ENCODE measurements at regions not wholly inside any gene's neighbourhood (a gene's known extent, or its start where the extent isn't known, plus 50 kb on each side); places are given as distances from the start of the nearest gene placed in this dataset.
A peak's percentile ranks its signal among the peaks of the same experiment; 100 is the strongest.

DNA sequence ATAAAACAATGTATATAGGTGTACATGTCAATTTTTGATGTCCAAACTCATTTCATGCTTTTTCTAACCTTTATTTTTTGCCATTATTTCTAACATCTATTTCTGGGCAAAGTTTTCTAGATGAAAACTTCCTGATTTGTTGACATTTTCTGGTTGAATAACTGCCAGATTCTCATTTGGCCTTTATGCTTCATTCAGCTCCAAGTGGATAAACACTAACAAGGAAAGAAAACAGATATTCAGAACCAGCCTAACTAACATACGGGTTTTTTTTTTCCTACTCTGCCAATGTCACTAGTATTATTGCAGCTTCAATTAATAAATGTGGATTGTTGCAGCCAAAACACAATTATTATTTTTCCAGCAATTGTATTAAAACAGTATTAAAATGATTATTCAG is 50.9 kb upstream of the RAP1GDS1 start:
- Histone ChIP-seq H3K27ac (ENCODE audit: low read depth in 1 of 2, low read length in 1 of 2) (no peak overlapping the region), H3K27me3 (ENCODE audit: control insufficient read depth in 2 of 2, insufficient read depth in 1 of 2, low read length in 1 of 2) (no peaks in the 10 kb centered on the region), H3K36me3 (ENCODE audit: control insufficient read depth in 2 of 2, insufficient read depth in 2 of 2, low read length in 1 of 2) (no peaks in the 10 kb centered on the region), H3K4me3 (ENCODE audit: low read length in 2 of 2) (no peak overlapping the region), H3K4me1 (ENCODE audit: control insufficient read depth in 2 of 2, insufficient read depth in 2 of 2, low read length in 2 of 2) (no peaks in the 10 kb centered on the region), H3K9me3 (ENCODE audit: control insufficient read depth in 2 of 2, insufficient read depth in 1 of 2, low read length in 1 of 2) (no peaks in the 10 kb centered on the region)
- 99% methylated on average over 1 of the region's 1 CpG for WGBS
- DNase-seq (ENCODE audit: low read depth in 6 of 9, low spot score in 9 of 9) = no peak

DNA sequence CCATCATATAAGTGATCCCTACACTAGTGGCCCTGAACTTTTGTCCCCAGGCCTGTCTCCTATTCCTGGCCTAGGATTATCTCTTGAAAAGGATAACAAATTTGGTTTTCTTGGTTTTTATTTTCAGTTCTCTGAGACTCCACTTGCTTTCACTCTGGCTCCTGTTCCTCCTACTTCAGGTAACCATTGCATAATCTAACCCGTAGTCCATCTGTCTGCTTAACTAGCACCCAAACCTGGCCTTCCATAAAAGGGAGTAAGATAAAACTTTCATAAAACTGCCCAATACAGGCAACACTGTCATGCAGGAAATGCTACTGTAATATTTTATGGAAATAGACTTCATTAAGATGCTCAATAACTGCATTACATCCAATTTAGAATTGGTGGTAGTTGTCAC is 52.1 kb upstream of the RAP1GDS1 start:
- H3K4me3 ChIP-seq (ENCODE audit: low read length in 2 of 2) = no peak overlapping the region
- H3K4me1 ChIP-seq (ENCODE audit: control insufficient read depth in 2 of 2, insufficient read depth in 2 of 2, low read length in 2 of 2) = no peaks in the 10 kb centered on the region
- H3K36me3 ChIP-seq (ENCODE audit: control insufficient read depth in 2 of 2, insufficient read depth in 2 of 2, low read length in 1 of 2) = no peaks in the 10 kb centered on the region
- DNase-seq (ENCODE audit: low read depth in 6 of 9, low spot score in 9 of 9) = no peak
- H3K27me3 ChIP-seq (ENCODE audit: control insufficient read depth in 2 of 2, insufficient read depth in 1 of 2, low read length in 1 of 2) = no peaks in the 10 kb centered on the region
- H3K9me3 ChIP-seq (ENCODE audit: control insufficient read depth in 2 of 2, insufficient read depth in 1 of 2, low read length in 1 of 2) = no peaks in the 10 kb centered on the region
- 98% methylated on average over 1 of the region's 1 CpG for WGBS
- H3K27ac ChIP-seq (ENCODE audit: low read depth in 1 of 2, low read length in 1 of 2) = no peak overlapping the region

DNA sequence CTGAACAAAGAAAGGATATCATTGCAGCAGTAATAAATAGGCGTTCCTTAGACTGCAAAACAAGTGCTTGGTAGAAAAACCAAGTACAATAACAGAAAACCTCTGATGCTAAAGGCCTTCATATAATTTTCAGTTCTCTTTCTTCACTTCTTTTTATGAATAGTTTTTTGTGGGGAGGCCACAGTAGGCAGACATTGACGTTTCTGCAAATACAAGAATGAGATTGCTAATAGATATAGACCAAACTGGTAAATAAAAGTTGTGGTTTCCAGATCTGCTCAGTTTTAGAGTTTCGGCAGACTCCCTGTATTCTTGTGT is 57.0 kb upstream of the RAP1GDS1 start:
- Histone ChIP-seq H3K4me3 (ENCODE audit: low read length in 2 of 2) (no peak overlapping the region), H3K4me1 (ENCODE audit: control insufficient read depth in 2 of 2, insufficient read depth in 2 of 2, low read length in 2 of 2) (peaks cover 7% of the 10 kb centered on the region in 2 donors), H3K27me3 (ENCODE audit: control insufficient read depth in 2 of 2, insufficient read depth in 1 of 2, low read length in 1 of 2) (no peaks in the 10 kb centered on the region), H3K27ac (ENCODE audit: low read depth in 1 of 2, low read length in 1 of 2) (peak overlapping the region in 1 of 2 donors; percentile 71), H3K36me3 (ENCODE audit: control insufficient read depth in 2 of 2, insufficient read depth in 2 of 2, low read length in 1 of 2) (no peaks in the 10 kb centered on the region), H3K9me3 (ENCODE audit: control insufficient read depth in 2 of 2, insufficient read depth in 1 of 2, low read length in 1 of 2) (peaks cover 0 to 7% of the 10 kb centered on the region in 2 donors)
- peak in 1 of 9 donors; percentile 19 for DNase-seq (ENCODE audit: low read depth in 6 of 9, low spot score in 9 of 9)
- 36% methylated on average over 3 of the region's 3 CpGs for WGBS

DNA sequence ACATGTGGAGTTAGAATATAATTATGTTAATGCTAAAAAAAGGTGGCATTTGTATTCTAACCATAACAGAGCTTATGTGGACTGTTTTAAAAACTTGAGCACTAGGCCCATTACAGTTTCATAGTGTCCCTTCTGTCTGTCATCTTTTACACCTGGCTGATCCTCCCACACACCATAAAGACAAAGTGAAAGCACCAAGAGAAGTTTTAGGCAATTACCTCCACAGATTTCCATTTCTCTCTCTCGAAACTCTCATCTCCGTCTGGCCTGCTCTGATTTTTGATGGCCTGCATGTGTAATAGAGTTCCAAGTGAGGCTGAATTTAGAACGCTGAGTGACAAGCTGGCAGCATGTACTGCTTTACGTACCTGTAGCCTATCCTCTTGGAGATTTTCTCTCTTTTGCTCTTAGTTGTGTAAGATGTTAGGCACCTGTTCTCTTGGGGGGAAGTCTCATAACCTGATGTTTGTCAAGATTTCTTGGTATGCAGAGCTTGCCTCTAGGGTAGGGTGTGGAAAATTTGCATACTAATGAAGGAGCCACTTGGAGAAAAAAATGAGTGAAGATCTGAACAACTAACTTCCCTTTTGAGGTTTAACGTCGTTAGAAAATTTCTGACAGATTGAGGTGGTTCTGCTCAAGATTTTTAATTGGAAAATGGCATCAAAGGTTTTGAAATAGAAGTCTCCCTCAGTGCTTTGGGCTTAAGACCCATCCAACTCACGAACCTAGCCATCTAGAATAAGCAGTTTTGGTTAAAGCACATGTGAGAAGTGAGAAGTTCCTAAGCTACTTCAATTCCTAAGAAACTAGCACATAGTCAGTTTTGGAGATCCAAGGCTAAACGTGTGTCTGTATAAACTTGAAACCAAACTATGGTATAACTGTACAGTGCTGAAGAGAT is 57.6 kb upstream of the RAP1GDS1 start:
- peak in 5 of 9 donors; percentile 6 to 47 (median 10) for DNase-seq (ENCODE audit: low read depth in 6 of 9, low spot score in 9 of 9)
- Histone ChIP-seq H3K9me3 (ENCODE audit: control insufficient read depth in 2 of 2, insufficient read depth in 1 of 2, low read length in 1 of 2) (peaks cover 0 to 7% of the 10 kb centered on the region in 2 donors), H3K27me3 (ENCODE audit: control insufficient read depth in 2 of 2, insufficient read depth in 1 of 2, low read length in 1 of 2) (no peaks in the 10 kb centered on the region), H3K27ac (ENCODE audit: low read depth in 1 of 2, low read length in 1 of 2) (peak overlapping the region; percentile 52 to 71), H3K36me3 (ENCODE audit: control insufficient read depth in 2 of 2, insufficient read depth in 2 of 2, low read length in 1 of 2) (no peaks in the 10 kb centered on the region), H3K4me1 (ENCODE audit: control insufficient read depth in 2 of 2, insufficient read depth in 2 of 2, low read length in 2 of 2) (peaks cover 7% of the 10 kb centered on the region in 2 donors), H3K4me3 (ENCODE audit: low read length in 2 of 2) (no peak overlapping the region)
- WGBS = 33% methylated on average over 8 of the region's 8 CpGs

DNA sequence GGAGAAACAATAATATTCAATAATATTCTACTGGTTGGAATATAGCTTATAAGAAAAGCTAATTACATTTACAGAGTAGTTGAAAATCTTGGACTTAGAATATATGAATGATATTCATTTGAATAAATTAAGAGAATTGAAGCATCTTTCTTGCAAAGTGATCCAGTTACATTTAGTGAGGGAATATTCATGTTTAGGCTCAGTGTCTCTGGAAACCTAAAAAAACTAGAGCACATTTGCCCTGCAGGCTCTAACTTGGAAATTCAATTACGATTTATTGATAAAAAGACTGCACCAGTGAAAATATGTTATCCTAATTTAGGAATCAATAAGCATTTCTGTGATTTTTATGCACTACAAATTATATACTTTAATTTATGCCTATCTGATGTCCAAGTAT is 58.3 kb upstream of the RAP1GDS1 start:
- H3K9me3 ChIP-seq (ENCODE audit: control insufficient read depth in 2 of 2, insufficient read depth in 1 of 2, low read length in 1 of 2) = peaks cover 0 to 7% of the 10 kb centered on the region in 2 donors
- peaks cover 7% of the 10 kb centered on the region in 2 donors for H3K4me1 ChIP-seq (ENCODE audit: control insufficient read depth in 2 of 2, insufficient read depth in 2 of 2, low read length in 2 of 2)
- DNase-seq (ENCODE audit: low read depth in 6 of 9, low spot score in 9 of 9) = no peak
- no peaks in the 10 kb centered on the region for H3K36me3 ChIP-seq (ENCODE audit: control insufficient read depth in 2 of 2, insufficient read depth in 2 of 2, low read length in 1 of 2)
- H3K4me3 ChIP-seq (ENCODE audit: low read length in 2 of 2) = no peak overlapping the region
- WGBS = 100% methylated on average over 1 of the region's 1 CpG
- no peaks in the 10 kb centered on the region for H3K27me3 ChIP-seq (ENCODE audit: control insufficient read depth in 2 of 2, insufficient read depth in 1 of 2, low read length in 1 of 2)
- no peak overlapping the region for H3K27ac ChIP-seq (ENCODE audit: low read depth in 1 of 2, low read length in 1 of 2)

DNA sequence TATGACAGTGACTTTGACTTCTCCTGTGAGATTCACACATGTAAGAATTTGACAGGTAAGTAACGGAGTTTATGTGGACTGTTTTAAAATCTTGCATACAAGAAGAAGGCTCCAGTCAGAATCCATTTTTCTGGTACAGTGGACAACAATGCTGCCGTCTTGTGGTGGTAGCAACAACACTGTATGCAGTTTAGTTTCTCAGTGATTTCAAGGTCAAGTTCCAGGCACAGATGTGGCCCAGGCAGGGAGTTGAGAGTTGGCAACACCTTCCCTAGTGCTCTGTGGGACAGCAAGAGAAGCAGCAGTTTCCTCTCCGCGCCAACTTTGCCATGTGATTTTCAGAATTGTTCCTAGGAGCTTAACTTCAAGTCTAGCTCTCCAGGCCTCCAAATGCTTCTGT is 56.0 kb upstream of the STPG2 start:
- H3K27me3 ChIP-seq (ENCODE audit: control insufficient read depth in 2 of 2, insufficient read depth in 1 of 2, low read length in 1 of 2) = no peaks in the 10 kb centered on the region
- H3K27ac ChIP-seq (ENCODE audit: low read depth in 1 of 2, low read length in 1 of 2) = no peak overlapping the region
- H3K4me1 ChIP-seq (ENCODE audit: control insufficient read depth in 2 of 2, insufficient read depth in 2 of 2, low read length in 2 of 2) = peaks cover 7% of the 10 kb centered on the region in 2 donors
- WGBS = 97% methylated on average over 4 of the region's 4 CpGs
- H3K36me3 ChIP-seq (ENCODE audit: control insufficient read depth in 2 of 2, insufficient read depth in 2 of 2, low read length in 1 of 2) = no peaks in the 10 kb centered on the region
- H3K4me3 ChIP-seq (ENCODE audit: low read length in 2 of 2) = no peak overlapping the region
- no peak for DNase-seq (ENCODE audit: low read depth in 6 of 9, low spot score in 9 of 9)
- H3K9me3 ChIP-seq (ENCODE audit: control insufficient read depth in 2 of 2, insufficient read depth in 1 of 2, low read length in 1 of 2) = peaks cover 0 to 19% of the 10 kb centered on the region in 2 donors

DNA sequence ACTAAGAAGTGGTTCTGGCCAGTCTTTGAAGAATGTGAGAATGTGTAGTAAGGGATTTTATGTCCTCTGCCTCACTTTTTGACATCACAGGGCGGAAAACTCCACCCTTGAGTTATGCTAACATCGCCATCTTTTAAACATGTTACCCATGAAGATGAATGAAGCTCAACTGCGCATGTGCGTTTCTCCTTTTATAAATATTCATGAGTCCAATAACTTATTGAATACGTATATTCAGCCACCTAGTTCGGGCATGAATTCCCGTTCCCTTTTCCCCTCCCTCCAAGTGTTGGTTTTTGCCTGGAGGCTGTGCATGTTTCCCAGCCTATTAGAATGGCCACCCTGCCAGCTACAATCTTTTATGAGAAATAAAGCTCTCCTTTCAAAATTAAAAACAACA is 51.7 kb upstream of the STPG2 start:
- H3K9me3 ChIP-seq (ENCODE audit: control insufficient read depth in 2 of 2, insufficient read depth in 1 of 2, low read length in 1 of 2) = peaks cover 0 to 28% of the 10 kb centered on the region in 2 donors
- no peaks in the 10 kb centered on the region for H3K36me3 ChIP-seq (ENCODE audit: control insufficient read depth in 2 of 2, insufficient read depth in 2 of 2, low read length in 1 of 2)
- WGBS = 92% methylated on average over 7 of the region's 7 CpGs
- H3K4me1 ChIP-seq (ENCODE audit: control insufficient read depth in 2 of 2, insufficient read depth in 2 of 2, low read length in 2 of 2) = no peaks in the 10 kb centered on the region
- no peak overlapping the region for H3K27ac ChIP-seq (ENCODE audit: low read depth in 1 of 2, low read length in 1 of 2)
- no peaks in the 10 kb centered on the region for H3K27me3 ChIP-seq (ENCODE audit: control insufficient read depth in 2 of 2, insufficient read depth in 1 of 2, low read length in 1 of 2)
- no peak for DNase-seq (ENCODE audit: low read depth in 6 of 9, low spot score in 9 of 9)
- H3K4me3 ChIP-seq (ENCODE audit: low read length in 2 of 2) = no peak overlapping the region

DNA sequence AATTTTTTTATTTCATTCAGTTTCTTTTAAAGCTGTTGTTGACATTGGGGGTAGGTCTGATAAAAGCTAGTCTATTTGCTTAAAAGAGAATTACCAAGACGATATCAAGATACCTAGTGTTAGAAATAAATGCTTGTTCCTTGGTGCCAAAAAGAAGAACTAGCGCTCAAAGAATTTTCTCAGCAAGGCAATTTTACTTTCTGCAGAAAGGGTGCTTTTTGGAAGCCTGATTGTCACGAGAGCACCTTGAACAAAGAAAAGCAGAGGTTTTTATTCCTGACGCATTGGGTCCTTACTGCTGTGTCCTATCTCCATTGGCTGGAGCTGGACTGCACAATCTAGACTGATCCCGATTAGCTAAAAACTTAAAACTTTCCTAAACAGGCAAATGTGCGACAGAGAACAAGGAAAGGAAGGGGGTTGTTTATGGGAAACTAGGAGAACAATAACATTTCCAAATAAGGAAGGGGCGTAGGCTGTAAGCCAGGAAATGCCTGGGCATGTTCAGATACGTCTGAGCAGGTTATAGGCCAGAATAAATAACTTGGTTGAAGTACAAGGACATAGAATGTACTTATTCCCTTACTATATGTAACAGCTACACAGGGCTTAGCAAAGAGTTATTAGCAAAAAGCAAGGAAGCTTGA is 50.3 kb upstream of the STPG2 start:
- H3K9me3 ChIP-seq (ENCODE audit: control insufficient read depth in 2 of 2, insufficient read depth in 1 of 2, low read length in 1 of 2) = peaks cover 0 to 28% of the 10 kb centered on the region in 2 donors
- H3K27me3 ChIP-seq (ENCODE audit: control insufficient read depth in 2 of 2, insufficient read depth in 1 of 2, low read length in 1 of 2) = no peaks in the 10 kb centered on the region
- no peaks in the 10 kb centered on the region for H3K4me1 ChIP-seq (ENCODE audit: control insufficient read depth in 2 of 2, insufficient read depth in 2 of 2, low read length in 2 of 2)
- DNase-seq (ENCODE audit: low read depth in 6 of 9, low spot score in 9 of 9) = no peak
- H3K4me3 ChIP-seq (ENCODE audit: low read length in 2 of 2) = no peak overlapping the region
- H3K27ac ChIP-seq (ENCODE audit: low read depth in 1 of 2, low read length in 1 of 2) = no peak overlapping the region
- H3K36me3 ChIP-seq (ENCODE audit: control insufficient read depth in 2 of 2, insufficient read depth in 2 of 2, low read length in 1 of 2) = no peaks in the 10 kb centered on the region
- WGBS = 95% methylated on average over 8 of the region's 8 CpGs
